ENCODE measurements at regions not wholly inside any gene's neighbourhood (a gene's known extent, or its start where the extent isn't known, plus 50 kb on each side); places are given as distances from the start of the nearest gene placed in this dataset.

DNA sequence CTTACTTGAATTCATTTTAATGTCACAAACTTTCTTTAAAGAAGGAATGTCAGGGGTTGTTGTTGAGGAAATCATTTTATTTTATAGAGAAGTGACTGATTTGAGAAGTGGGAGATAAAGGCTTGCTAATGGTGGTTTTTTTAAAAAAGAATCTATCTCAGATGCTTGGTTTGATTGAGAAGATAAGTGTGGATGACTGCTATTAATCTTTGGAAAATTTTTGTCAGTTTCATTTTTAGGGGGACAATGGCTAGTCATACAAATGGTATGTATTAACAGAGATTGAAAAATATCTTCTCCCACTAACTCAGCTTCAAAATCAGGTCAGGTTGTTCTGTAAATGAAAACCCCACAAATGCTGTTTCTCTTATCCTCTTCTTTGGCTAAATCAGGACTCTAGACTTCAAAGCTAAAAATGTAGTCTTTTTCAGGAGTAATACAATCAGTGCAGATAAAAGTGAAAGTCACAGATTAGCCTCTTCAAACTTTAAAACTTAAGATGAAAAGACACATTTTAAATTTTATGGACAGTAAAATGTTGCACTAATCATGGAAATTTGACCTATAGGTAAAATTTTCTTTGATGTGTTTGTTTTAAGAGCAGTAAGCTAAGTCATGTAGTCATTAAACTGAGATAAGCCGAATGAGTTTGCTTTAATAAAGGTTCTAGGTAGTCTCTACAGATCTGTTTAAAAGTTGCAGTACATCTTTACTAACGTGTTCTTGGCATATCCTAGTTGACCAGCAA, 674.2 kb upstream of the VRK2 start:
- DNase-seq, result no peak
- Mint-ChIP-seq H3K4me3 (no peak overlapping the region), H3K27me3 (no peaks in the 10 kb centered on the region), H3K36me3 (ENCODE audit: low read depth) (no peaks in the 10 kb centered on the region), H3K9me3 (no peaks in the 10 kb centered on the region), H3K4me1 (no peaks in the 10 kb centered on the region), H3K27ac (no peak overlapping the region)
- TF ChIP-seq, protein P1, sequence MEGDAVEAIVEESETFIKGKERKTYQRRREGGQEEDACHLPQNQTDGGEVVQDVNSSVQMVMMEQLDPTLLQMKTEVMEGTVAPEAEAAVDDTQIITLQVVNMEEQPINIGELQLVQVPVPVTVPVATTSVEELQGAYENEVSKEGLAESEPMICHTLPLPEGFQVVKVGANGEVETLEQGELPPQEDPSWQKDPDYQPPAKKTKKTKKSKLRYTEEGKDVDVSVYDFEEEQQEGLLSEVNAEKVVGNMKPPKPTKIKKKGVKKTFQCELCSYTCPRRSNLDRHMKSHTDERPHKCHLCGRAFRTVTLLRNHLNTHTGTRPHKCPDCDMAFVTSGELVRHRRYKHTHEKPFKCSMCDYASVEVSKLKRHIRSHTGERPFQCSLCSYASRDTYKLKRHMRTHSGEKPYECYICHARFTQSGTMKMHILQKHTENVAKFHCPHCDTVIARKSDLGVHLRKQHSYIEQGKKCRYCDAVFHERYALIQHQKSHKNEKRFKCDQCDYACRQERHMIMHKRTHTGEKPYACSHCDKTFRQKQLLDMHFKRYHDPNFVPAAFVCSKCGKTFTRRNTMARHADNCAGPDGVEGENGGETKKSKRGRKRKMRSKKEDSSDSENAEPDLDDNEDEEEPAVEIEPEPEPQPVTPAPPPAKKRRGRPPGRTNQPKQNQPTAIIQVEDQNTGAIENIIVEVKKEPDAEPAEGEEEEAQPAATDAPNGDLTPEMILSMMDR (IDR thresholded peaks at IDR 0.05), result no peak
- POLR2A ChIA-PET, result no interaction called here
- ATAC-seq (ENCODE audit: low read depth), result no peak
- CTCF ChIA-PET, result no interaction called here
- intact Hi-C loops (cut with micrococcal nuclease), result no loop called here

DNA sequence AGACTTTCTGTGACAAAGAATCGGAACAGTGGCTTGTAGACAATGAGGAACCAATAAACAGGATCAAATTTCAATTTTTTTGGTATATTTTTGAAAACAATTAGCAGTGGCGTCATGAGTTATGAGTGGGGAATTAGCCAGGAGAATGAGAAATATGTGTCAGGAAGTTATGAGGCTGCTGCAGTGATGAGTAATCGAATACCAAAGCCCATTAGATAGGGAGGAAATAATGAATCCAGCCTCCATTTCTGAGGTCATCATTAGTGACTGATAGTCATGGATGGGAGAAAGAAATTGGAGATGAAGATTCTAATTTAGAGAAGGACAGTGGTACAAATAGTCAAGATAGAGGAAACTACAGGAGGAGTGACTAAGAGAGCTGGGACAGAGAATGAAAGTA, 673.1 kb upstream of the VRK2 start:
- intact Hi-C loops (cut with micrococcal nuclease), result no loop called here
- Mint-ChIP-seq H3K27ac (no peak overlapping the region), H3K9me3 (no peaks in the 10 kb centered on the region), H3K36me3 (ENCODE audit: low read depth) (no peaks in the 10 kb centered on the region), H3K27me3 (no peaks in the 10 kb centered on the region), H3K4me1 (no peaks in the 10 kb centered on the region), H3K4me3 (no peak overlapping the region)
- CTCF ChIA-PET, result no interaction called here
- no peak for DNase-seq
- TF ChIP-seq, protein P1 (IDR thresholded peaks at IDR 0.05), result no peak
- ATAC-seq (ENCODE audit: low read depth), result no peak
- POLR2A ChIA-PET, result no interaction called here

DNA sequence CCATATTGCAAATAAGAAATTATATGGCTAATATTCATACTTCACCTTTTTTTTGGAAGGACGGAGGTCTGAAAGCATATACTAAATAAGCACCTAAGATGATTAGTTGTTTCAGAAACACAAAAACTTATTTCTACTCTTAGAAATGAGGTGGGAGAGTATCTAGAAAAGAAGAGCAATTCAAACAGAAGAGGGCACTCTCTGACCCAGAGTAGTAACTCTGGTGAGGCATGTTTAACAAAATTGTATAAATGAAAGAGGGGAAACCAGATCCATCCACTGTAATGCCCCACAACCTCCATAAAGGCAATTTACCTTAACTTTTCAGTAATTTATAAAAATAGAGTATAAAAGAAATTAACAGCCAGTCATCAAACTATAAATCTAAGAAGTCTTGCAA, 669.6 kb upstream of the VRK2 start:
- no peaks in the 10 kb centered on the region for H3K27me3 Mint-ChIP-seq
- H3K4me1 Mint-ChIP-seq, result no peaks in the 10 kb centered on the region
- TF ChIP-seq, protein P1 (IDR thresholded peaks at IDR 0.05), result no peak
- ChIA-PET POLR2A (no interaction called here), CTCF (no interaction called here)
- no peak for DNase-seq
- H3K4me3 Mint-ChIP-seq, result no peak overlapping the region
- no peaks in the 10 kb centered on the region for H3K9me3 Mint-ChIP-seq
- no peak overlapping the region for H3K27ac Mint-ChIP-seq
- no peak for ATAC-seq (ENCODE audit: low read depth)
- H3K36me3 Mint-ChIP-seq (ENCODE audit: low read depth), result no peaks in the 10 kb centered on the region
- intact Hi-C loops (cut with micrococcal nuclease), result no loop called here

DNA sequence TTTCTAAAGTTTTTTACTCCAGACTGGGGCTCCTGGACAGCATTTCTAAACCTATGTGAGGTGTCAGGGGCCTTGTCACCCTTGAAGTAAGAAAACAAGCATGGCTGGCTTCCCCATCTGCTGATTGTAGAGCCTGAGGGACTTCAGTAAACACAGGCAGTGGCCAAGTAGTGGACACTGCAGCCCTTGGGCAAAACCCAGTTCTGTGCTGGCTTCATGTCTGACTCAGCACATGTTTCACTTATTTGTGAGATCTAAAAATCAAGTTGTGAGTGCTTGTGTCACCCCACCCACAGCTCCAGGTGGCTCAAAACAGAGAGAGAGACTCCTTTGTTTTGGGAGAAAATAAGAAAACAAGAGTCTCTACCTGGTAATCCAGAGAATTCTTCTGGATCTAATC, 660.3 kb upstream of the VRK2 start:
- intact Hi-C loops (cut with micrococcal nuclease), result no loop called here
- TF ChIP-seq, protein P1 (IDR thresholded peaks at IDR 0.05), result no peak
- no peak overlapping the region for H3K4me3 Mint-ChIP-seq
- CTCF ChIA-PET, result no interaction called here
- no peak for DNase-seq
- peaks cover 9% of the 10 kb centered on the region for H3K9me3 Mint-ChIP-seq
- no peak overlapping the region for H3K27ac Mint-ChIP-seq
- no peaks in the 10 kb centered on the region for H3K36me3 Mint-ChIP-seq (ENCODE audit: low read depth)
- no peaks in the 10 kb centered on the region for H3K4me1 Mint-ChIP-seq
- no peaks in the 10 kb centered on the region for H3K27me3 Mint-ChIP-seq
- ATAC-seq (ENCODE audit: low read depth), result no peak
- POLR2A ChIA-PET, result no interaction called here

DNA sequence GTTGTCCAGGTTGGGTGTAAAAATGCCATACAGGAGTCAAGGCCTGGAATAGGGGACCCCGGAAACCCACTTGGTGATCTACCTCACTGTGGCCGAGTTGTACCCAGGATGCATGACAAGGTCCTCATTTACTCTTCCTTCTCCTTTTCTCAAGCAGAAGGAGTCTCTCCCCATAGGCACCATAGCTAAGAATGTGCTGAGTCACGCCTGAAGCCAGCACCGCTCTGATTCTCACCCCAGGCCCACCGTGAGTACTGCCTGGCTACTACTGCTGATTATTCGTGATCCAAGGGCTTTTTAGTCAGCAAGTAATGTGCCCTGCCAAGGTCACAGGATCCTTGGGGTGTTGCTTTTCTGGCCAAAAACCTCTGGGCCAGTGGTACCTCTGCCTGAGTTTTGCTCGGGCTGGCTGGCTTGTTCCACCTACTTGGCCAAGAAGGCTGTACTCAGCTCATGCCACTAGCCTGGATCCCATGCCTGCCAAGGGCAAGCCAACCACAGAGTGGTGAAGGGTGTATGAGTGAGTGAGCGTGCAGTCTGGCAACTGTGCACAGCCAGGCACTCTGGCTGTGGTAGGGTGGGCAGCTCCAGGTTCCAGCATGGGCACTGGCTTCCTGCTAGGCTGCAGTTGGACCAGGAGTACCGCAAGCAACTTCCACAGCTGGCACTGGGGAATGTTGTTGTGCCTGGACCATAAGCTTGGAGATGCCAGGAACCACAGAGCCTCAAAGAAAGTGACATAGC, 650.1 kb upstream of the VRK2 start:
- CTCF ChIA-PET, result no interaction called here
- TF ChIP-seq, protein P1 (IDR thresholded peaks at IDR 0.05), result no peak
- Mint-ChIP-seq H3K4me3 (no peak overlapping the region), H3K27me3 (no peaks in the 10 kb centered on the region), H3K27ac (no peak overlapping the region), H3K9me3 (peaks cover 3% of the 10 kb centered on the region), H3K4me1 (no peaks in the 10 kb centered on the region), H3K36me3 (ENCODE audit: low read depth) (no peaks in the 10 kb centered on the region)
- DNase-seq (no peak), ATAC-seq (ENCODE audit: low read depth) (no peak)
- POLR2A ChIA-PET, result no interaction called here
- intact Hi-C loops (cut with micrococcal nuclease), result no loop called here

Data from activated B cell treated with CpG ODN at 0.5 μM for 24 hours (primary cell).